NOMO-1 treated with DMSO at 0.1 percent for 48 hours (cell line): ENCODE measurements at regions not wholly inside any gene's neighbourhood (a gene's known extent, or its start where the extent isn't known, plus 50 kb on each side); places are given as distances from the start of the nearest gene placed in this dataset.

Experiments
- DNase-seq: peaks from one replicate; lab custom pipeline; 2025; ENCODE audit not compliant: unreplicated experiment; lab: John Stamatoyannopoulos, UW

- no peak for DNase-seq
These were observed 186.6 kb downstream of the NXPE2 start for GRCh38 chr11:114864896-114865295.

DNA sequence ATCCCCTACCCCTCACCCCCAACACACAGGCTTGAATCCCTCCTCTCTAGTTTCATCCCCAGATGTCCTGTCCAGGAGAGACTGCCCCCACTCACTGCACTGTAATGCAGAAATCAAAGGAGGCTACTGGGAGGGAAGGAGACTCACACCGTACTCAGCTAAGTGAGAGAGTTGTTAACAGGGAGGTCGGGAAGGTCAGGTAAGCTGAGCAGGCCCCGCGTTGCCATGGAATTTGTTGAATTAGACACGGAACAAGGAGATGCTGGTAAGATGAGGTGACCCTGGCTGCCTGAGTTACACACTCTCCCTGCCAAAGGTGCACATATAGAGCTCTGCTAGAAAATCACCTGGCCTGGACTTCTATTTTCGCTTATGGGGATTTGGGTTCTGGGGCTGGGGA is 197.9 kb downstream of the NXPE2 start:
- no peak for DNase-seq

- no peak for DNase-seq
These were observed 199.6 kb downstream of the NXPE2 start for GRCh38 chr11:114877976-114878375.

DNA sequence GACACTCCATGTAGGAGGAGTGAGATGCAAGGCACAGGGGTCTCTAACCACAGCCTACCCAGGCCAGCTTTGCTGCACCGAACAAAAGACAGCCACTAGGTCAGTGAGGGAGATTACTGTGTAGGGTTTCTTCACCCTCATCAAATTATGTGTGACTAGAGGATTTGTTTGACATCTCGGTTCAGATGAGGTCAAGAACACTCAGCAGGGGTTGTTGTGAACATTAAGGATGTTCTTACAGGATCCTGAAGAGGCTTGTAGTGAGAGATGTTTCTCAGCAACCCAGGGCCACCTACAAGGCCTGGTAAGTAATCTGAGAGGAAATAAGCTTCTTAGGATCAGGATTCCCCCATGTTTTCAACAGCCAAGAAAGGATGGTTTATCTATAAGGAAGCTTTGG is 202.1 kb downstream of the NXPE2 start:
- no peak for DNase-seq

GRCh38 chr11:114883472-114883871 is 205.1 kb downstream of the NXPE2 start:
- no peak for DNase-seq

GRCh38 chr11:114886644-114887265 is 208.4 kb downstream of the NXPE2 start:
- no peak for DNase-seq

GRCh38 chr11:114889594-114890011 is 211.3 kb downstream of the NXPE2 start:
- no peak for DNase-seq

GRCh38 chr11:114890038-114890437 is 211.7 kb downstream of the NXPE2 start:
- no peak for DNase-seq

GRCh38 chr11:114891911-114892310 is 213.6 kb downstream of the NXPE2 start:
- no peak for DNase-seq

DNA sequence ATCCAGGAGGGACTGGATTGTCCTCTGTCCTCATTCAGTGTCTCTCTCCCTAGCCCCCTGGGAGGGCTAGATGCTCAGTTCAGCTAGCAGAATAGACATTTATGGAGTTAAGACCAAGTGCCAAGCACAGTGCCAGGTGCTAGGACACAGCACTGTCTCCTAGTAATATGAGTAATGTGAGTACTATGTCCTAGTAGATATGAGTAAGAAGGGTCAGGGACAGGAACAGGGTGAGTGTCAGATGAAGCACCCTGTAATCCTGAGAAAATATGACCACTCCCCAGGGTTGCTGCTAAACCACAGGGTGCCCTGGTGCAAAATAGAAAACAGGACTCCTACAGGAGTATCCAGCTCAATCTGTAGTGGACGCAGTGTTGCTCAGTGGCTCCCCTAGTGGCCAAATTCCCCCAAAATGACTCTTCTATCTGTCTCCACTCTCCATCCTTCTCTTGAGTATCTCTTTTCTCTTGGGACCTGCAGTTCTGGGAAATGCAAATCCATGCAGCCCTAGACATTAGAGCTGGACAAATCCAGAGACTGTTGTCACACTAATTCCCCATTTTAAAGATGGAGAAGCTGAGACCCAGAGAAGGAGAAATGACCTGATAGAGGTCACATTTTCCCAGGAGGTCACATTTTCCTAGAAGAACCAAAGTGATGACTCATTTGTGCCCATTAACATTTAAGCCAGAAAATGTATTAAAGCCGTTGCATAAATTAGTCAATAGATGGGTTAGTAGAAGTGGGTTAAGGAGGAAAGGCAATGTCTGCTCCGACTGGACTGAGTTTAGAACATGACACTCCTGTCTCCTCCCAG is 214.3 kb downstream of the NXPE2 start:
- DNase-seq = no peak

- DNase-seq = no peak
These were observed 215.0 kb downstream of the NXPE2 start for GRCh38 chr11:114893329-114893728.

DNA sequence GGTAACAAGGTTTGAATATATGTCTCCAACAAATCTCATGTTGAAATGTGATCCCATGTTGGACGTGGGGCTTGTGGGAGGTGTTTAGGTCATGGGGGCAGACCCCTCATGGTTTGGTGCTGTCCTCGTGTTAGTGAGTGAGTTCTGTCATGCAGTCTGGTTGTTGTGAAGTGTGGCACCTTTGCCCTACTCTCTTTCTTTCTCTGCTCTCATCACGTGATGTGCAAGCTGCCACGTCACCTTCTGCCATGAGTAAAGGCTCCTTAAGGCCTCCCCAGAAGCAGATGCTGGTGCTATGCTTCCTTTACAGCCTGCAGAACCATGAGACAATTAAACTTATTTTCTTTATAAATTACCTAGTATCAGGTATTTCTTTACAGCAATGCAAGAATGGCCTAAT is 218.3 kb downstream of the NXPE2 start:
- no peak for DNase-seq

- no peak for DNase-seq
These were observed 231.5 kb downstream of the NXPE2 start for GRCh38 chr11:114909866-114910265.

DNA sequence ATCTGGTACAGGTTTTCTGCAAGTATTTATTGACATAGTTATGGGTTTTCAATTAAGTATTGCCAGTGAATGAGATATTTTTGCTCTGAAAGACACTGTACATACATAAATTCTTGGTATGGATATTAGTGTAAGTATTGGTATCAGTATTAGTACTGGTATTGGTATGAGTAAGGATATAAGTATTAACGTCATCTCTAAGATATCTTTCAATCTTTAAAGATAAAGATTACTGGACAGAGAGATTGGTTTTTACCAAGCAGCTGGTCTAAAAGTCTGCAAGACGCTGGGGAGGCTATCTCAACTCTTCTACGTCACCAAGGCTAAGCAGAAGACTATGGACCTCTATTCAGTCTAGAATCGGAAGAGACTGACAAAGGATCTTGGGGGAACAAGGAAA is 234.5 kb downstream of the NXPE2 start:
- no peak for DNase-seq

GRCh38 chr11:114914231-114915005 is 236.1 kb downstream of the NXPE2 start:
- DNase-seq = no peak

DNA sequence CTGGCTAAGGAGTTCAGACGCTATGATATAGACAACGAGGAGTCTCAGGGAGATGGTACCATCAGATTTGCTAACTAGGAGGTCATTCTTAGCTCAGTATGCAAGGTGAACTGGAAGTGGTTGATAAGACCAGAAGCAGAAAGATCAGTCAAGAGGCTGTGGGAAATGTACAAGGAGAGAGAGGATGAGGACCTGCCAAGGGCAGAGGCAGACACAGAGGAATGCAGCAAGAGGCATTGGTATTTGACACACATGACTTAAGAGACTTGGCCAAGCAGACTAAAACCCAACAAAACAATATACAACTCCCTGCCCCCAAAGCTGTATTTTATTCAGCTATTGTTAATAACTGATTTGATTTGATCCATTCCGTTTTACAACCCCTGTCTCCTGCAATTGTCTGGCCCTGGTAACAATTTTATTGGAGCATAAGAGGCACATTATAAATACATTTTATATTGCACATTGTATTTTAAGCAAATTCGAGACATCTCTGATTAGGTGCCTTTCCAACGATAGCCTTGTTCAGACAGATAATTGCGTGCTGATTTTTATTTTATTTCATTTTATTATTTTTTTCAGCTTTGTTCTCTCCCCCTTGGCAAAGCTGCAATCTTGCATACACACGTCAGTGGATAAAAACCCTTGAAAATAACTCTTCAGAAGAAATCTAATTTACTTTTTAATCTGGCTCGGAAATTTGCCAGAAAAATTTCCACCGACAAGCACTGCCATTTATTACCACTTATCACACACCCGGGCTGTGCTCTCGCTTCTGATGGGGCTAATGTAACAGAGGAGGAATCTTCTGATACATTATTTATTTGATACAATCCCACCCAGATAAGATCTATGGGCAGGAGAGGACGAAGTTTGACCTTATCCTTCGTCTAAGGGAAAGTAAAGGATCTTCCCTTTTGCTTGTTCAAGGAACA is 237.8 kb downstream of the NXPE2 start:
- no peak for DNase-seq

DNA sequence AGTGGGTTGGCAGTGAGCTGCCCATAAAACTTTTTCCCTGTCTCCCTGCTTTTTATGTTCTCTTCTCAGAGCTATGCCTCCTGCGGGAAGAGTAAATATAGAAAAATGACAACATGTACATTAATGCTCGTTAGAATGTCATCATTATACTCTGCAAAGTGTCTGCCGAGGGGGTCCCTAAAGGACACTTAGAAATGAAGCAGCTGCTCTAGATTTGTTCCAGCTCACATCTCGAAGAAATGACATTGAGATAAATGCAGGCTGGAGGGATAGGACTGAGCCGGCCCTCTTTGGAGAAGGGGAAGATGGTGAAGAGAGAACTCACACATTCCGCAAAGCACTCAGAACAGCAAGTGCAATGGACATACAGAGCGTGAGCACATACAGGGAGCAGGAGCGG is 240.0 kb downstream of the NXPE2 start:
- no peak for DNase-seq

DNA sequence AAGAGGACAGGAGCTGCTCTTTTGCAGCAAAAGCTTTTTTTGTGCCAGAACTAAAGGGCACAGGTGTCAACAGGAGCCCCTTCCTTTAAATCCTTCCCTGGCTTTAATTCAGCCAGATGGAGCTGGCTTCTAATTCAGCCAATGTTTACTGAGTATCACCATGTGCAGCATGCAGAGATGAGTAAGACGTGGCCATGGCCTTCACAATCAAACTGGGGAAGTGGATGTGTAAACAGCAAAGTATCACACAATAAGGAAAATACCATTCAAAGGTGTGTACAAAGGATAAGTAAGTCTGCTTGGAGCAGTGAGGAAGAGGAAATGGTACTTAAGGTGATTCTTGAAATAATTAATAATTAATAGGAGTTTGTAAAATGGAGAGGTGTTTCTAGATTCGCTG is 243.4 kb downstream of the NXPE2 start:
- DNase-seq = no peak

GRCh38 chr11:114924042-114924441 is 245.7 kb downstream of the NXPE2 start:
- DNase-seq = no peak

DNA sequence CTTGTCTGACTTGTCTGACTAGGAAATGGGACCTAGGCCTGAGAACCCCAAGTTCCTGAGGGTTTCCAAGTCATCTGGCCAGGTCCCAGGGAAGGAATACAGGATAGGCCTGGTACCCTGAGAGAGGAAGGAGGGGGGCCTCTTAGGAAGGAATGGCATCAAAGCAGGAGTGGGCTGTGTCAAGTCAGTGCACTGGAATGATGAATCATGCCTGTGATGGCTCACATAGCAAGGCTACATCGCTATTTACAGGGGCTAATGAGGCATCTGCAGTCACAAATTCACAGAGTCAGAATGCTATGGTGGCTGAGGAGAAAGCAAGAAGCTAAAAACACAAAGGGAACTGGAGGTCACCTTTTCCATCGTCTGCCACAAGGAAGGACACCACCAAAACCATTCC is 247.3 kb downstream of the NXPE2 start:
- no peak for DNase-seq
